HG02798 (cell line): ENCODE measurements at regions not wholly inside any gene's neighbourhood (a gene's known extent, or its start where the extent isn't known, plus 50 kb on each side); places are given as distances from the start of the nearest gene placed in this dataset.
"Not testable (repeated sequence)": the region's sequence is repeated elsewhere in the genome, so short reads cannot be mapped to it uniquely, and the experiment has no call there.

Source experiments
- ATAC-seq: cut with Tn5 transposase; IDR thresholded peaks from one replicate; pipeline ENCODE4 v1.9.1; 2021; ENCODE audit warnings: mild to moderate bottlenecking; ENCODE audit not compliant: unreplicated experiment, poor library complexity

- ATAC-seq = no peak
Measured at GRCh38 chr2:18063826-18064470, 185.5 kb downstream of the KCNS3 start.

GRCh38 chr2:18062892-18063291 lies 184.4 kb downstream of the KCNS3 start:
- ATAC-seq = no peak

GRCh38 chr2:18061717-18062116 lies 183.2 kb downstream of the KCNS3 start:
- ATAC-seq = no peak

- ATAC-seq = no peak
Measured at GRCh38 chr2:18057657-18058056, 179.2 kb downstream of the KCNS3 start.

GRCh38 chr2:18055290-18055689 lies 176.8 kb downstream of the KCNS3 start:
- ATAC-seq = no peak

GRCh38 chr2:18050001-18050400 lies 171.5 kb downstream of the KCNS3 start:
- ATAC-seq = no peak

GRCh38 chr2:18049325-18049724 lies 170.9 kb downstream of the KCNS3 start:
- ATAC-seq = no peak

GRCh38 chr2:18047896-18048657 lies 169.6 kb downstream of the KCNS3 start:
- ATAC-seq = no peak

- no peak for ATAC-seq
Measured at GRCh38 chr2:18047213-18047611, 168.7 kb downstream of the KCNS3 start.

GRCh38 chr2:18046558-18047212 lies 168.2 kb downstream of the KCNS3 start:
- ATAC-seq = no peak

- no peak for ATAC-seq
Measured at GRCh38 chr2:18046017-18046416, 167.6 kb downstream of the KCNS3 start.

- no peak for ATAC-seq
Measured at GRCh38 chr2:18045230-18045629, 166.8 kb downstream of the KCNS3 start.

GRCh38 chr2:18017381-18017780 lies 138.9 kb downstream of the KCNS3 start:
- ATAC-seq = not testable (repeated sequence)

GRCh38 chr2:18009891-18010290 lies 131.4 kb downstream of the KCNS3 start:
- ATAC-seq = no peak

- ATAC-seq = no peak
Measured at GRCh38 chr2:18005411-18005810, 126.9 kb downstream of the KCNS3 start.

- no peak for ATAC-seq
Measured at GRCh38 chr2:18001671-18002070, 123.2 kb downstream of the KCNS3 start.

GRCh38 chr2:17996978-17997377 lies 118.5 kb downstream of the KCNS3 start:
- ATAC-seq = no peak

- ATAC-seq = no peak
Measured at GRCh38 chr2:17995593-17995992, 117.1 kb downstream of the KCNS3 start.
